Kidney (tissue), 13 donors: ENCODE measurements at regions not wholly inside any gene's neighbourhood (a gene's known extent, or its start where the extent isn't known, plus 50 kb on each side); places are given as distances from the start of the nearest gene placed in this dataset.

ENCODE experiments used
- DNase-seq, 5 donors: peaks; one replicate each; pipeline ENCODE4 v3.0.0-alpha.2; 2013 to 2020
- FAIRE-seq: peaks from 2 replicates; lab custom pipeline; 2012; peaks lifted over from hg19 to GRCh38; lab: Jason Lieb, UNC
- H3K27ac ChIP-seq, 2 donors: one replicate each; pipeline ENCODE4 v1.7.0; 2013; ENCODE audit warnings: low read depth in 2 of 2, low read length in 2 of 2, inconsistent platforms in 1 of 2
- H3K27me3 ChIP-seq: one replicate; pipeline ENCODE4 v1.7.1; 2013; ENCODE audit warnings: low read length, inconsistent platforms; ENCODE audit not compliant: control insufficient read depth, insufficient read depth
- H3K36me3 ChIP-seq, 3 donors: one replicate each; pipeline versions ENCODE4 v1.7.0 to v1.7.1; 2013; ENCODE audit warnings: low read length in 3 of 3, control low read depth in 1 of 3, inconsistent platforms in 1 of 3; ENCODE audit not compliant: insufficient read depth in 3 of 3, control insufficient read depth in 2 of 3
- H3K4me1 ChIP-seq, 3 donors: one replicate each; pipeline versions ENCODE4 v1.7.0 to v1.7.1; 2013; ENCODE audit warnings: low read length in 3 of 3, inconsistent platforms in 1 of 3, low read depth in 1 of 3; ENCODE audit not compliant: control insufficient read depth in 2 of 3, insufficient read depth in 2 of 3
- H3K4me3 ChIP-seq, 3 donors: one replicate each; pipeline versions ENCODE4 v1.7.0 to v1.8.1; 2013; ENCODE audit warnings: low read length in 3 of 3, control low read depth in 1 of 3, inconsistent platforms in 1 of 3
- H3K9ac ChIP-seq, 3 donors: one replicate each; pipeline versions ENCODE4 v1.7.0 to v1.7.1; 2013; ENCODE audit warnings: low read length in 3 of 3, control low read depth in 1 of 3, inconsistent platforms in 1 of 3
- H3K9me3 ChIP-seq, 3 donors: one replicate each; pipeline versions ENCODE4 v1.7.0 to v1.7.1; 2013; ENCODE audit warnings: low read length in 3 of 3, control low read depth in 1 of 3, inconsistent platforms in 1 of 3; ENCODE audit not compliant: control insufficient read depth in 2 of 3, insufficient read depth in 1 of 3
- CTCF ChIP-seq: IDR thresholded peaks from 3 replicates; pipeline ENCODE4 v1.5.1; 2012; ENCODE audit warnings: mild to moderate bottlenecking, moderate library complexity, borderline replicate concordance; ENCODE audit not compliant: insufficient read depth; ENCODE audit errors: extremely low read depth
- intact Hi-C: fragments of 100-400 bp; cut with DNase I; formaldehyde crosslinking; loops from one replicate; pipeline ENCODE4 v1.11.1; 2022
- donor health status: control.
- donor health status: control.
- donor health status: control.
- donor health status: control.
- donor health status: control.
- donor health status: DM: yes; HTN: yes; CAD: no.
- donor health status: Normal renal cell carcinoma (clear cell type).

- no peaks in the 10 kb centered on the region for H3K4me1 ChIP-seq
- intact Hi-C loops, result no loop called here
- H3K27ac ChIP-seq, result no peak overlapping the region
- H3K9me3 ChIP-seq, result no peaks in the 10 kb centered on the region
- H3K9ac ChIP-seq, result no peak overlapping the region
- no peaks in the 10 kb centered on the region for H3K36me3 ChIP-seq
- FAIRE-seq (no peak), DNase-seq (no peak)
- no peak for TF ChIP-seq CTCF
- no peaks in the 10 kb centered on the region for H3K27me3 ChIP-seq
- H3K4me3 ChIP-seq, result no peak overlapping the region
Observed at GRCh38 chr6:43947860-43948259, 177.8 kb downstream of the VEGFA start.

- FAIRE-seq (no peak), DNase-seq (no peak)
- no peak for TF ChIP-seq CTCF
- H3K4me3 ChIP-seq, result no peak overlapping the region
- no peaks in the 10 kb centered on the region for H3K36me3 ChIP-seq
- H3K27me3 ChIP-seq, result no peaks in the 10 kb centered on the region
- no peaks in the 10 kb centered on the region for H3K9me3 ChIP-seq
- H3K4me1 ChIP-seq, result no peaks in the 10 kb centered on the region
- no peak overlapping the region for H3K9ac ChIP-seq
- H3K27ac ChIP-seq, result no peak overlapping the region
- intact Hi-C loops, result no loop called here
Observed at GRCh38 chr6:43946641-43947363, 176.8 kb downstream of the VEGFA start.

- intact Hi-C loops, result no loop called here
- Histone ChIP-seq H3K36me3 (no peaks in the 10 kb centered on the region), H3K9ac (no peak overlapping the region), H3K4me3 (no peak overlapping the region), H3K27me3 (no peaks in the 10 kb centered on the region), H3K4me1 (no peaks in the 10 kb centered on the region), H3K9me3 (no peaks in the 10 kb centered on the region), H3K27ac (no peak overlapping the region)
- DNase-seq (no peak), FAIRE-seq (no peak)
- no peak for TF ChIP-seq CTCF
Observed at GRCh38 chr6:43945768-43946080, 175.7 kb downstream of the VEGFA start.
